SK-N-SH (cell line): ENCODE measurements at regions not wholly inside any gene's neighbourhood (a gene's known extent, or its start where the extent isn't known, plus 50 kb on each side); places are given as distances from the start of the nearest gene placed in this dataset.
"Not testable (repeated sequence)": the region's sequence is repeated elsewhere in the genome, so short reads cannot be mapped to it uniquely, and the experiment has no call there.

Experiments
- CTCF ChIA-PET: fragments of 300-600, 350-600 bp; formaldehyde crosslinking; extraction: SDS; loops from one replicate; lab custom pipeline; 2021; lab: Yijun Ruan, JAX
- POLR2A ChIA-PET: fragments of 350-600 bp; sonication (Branson Sonifier 250); formaldehyde crosslinking; extraction: SDS; loops from one replicate; lab custom pipeline; 2020; ENCODE audit warnings: antibody characterized with exemption, inconsistent platforms; lab: Yijun Ruan, JAX
- DNase-seq: peaks from one replicate; pipeline ENCODE4 v3.0.0; 2012
- H2AFZ ChIP-seq: fragments of 200-600 bp; sonication (generic); 2 replicates; pipeline ENCODE4 v1.8.1; 2016; ENCODE audit warnings: antibody characterized with exemption, mild to moderate bottlenecking, low read depth
- H3F3A ChIP-seq: fragments of 200-600 bp; sonication (generic); replicated peaks from 2 replicates; pipeline ENCODE3; 2016; ENCODE audit warnings: antibody characterized with exemption, mild to moderate bottlenecking; ENCODE audit not compliant: insufficient read depth
- H3K27ac ChIP-seq, 2 experiments: fragments of 200-500 bp in 1 of 2; fragments of 200-600 bp in 1 of 2; sonication (Bioruptor generic) in 1 of 2; sonication (generic), shearing (Covaris generic) in 1 of 2; 2 replicates each; pipeline versions ENCODE4 v1.5.1 to v1.6.1; 2014 to 2016; ENCODE audit warnings: low read depth in 2 of 2, inconsistent platforms in 1 of 2, low read length in 1 of 2, mild to moderate bottlenecking in 1 of 2, mixed read lengths in 1 of 2
- H3K27me3 ChIP-seq: fragments of 200-600 bp; sonication (generic), shearing (Covaris generic); 2 replicates; pipeline ENCODE4 v1.6.1; 2016; ENCODE audit warnings: mixed run types; ENCODE audit not compliant: insufficient read depth
- H3K36me3 ChIP-seq, 2 experiments: fragments of 200-500 bp in 1 of 2; fragments of 200-600 bp in 1 of 2; sonication (Bioruptor generic) in 1 of 2; sonication (generic) in 1 of 2; replicated peaks in 1 of 2; 2 replicates each; pipeline versions ENCODE3 to v1.5.1; 2014 to 2016; ENCODE audit warnings: low read length in 1 of 2, mild to moderate bottlenecking in 1 of 2; ENCODE audit not compliant: insufficient read depth in 2 of 2, control insufficient read depth in 1 of 2
- H3K4me1 ChIP-seq, 2 experiments: fragments of 200-500 bp in 1 of 2; fragments of 200-600 bp in 1 of 2; sonication (Bioruptor generic) in 1 of 2; sonication (generic), shearing (Covaris generic) in 1 of 2; 2 replicates each; pipeline versions ENCODE4 v1.5.1 to v1.6.1; 2014 to 2016; ENCODE audit warnings: low read depth in 1 of 2, low read length in 1 of 2, mixed run types in 1 of 2; ENCODE audit not compliant: insufficient read depth in 2 of 2, control insufficient read depth in 1 of 2
- H3K4me2 ChIP-seq: fragments of 200-600 bp; sonication (generic), shearing (Covaris generic); 2 replicates; pipeline ENCODE4 v1.6.1; 2017; ENCODE audit warnings: mixed run types
- H3K4me3 ChIP-seq, 2 experiments: fragments of 200-500 bp in 1 of 2; fragments of 200-600 bp in 1 of 2; sonication (Bioruptor generic) in 1 of 2; sonication (generic), shearing (Covaris generic) in 1 of 2; 2 replicates each; pipeline versions ENCODE4 v1.5.1 to v1.8.1; 2014 to 2016; ENCODE audit warnings: low read depth in 2 of 2, inconsistent platforms in 1 of 2, low read length in 1 of 2, mild to moderate bottlenecking in 1 of 2, mixed read lengths in 1 of 2, moderate library complexity in 1 of 2
- H3K79me2 ChIP-seq: fragments of 200-600 bp; sonication (generic); 2 replicates; pipeline ENCODE4 v1.8.1; 2017; ENCODE audit warnings: mild to moderate bottlenecking; ENCODE audit not compliant: insufficient read depth
- H3K9ac ChIP-seq: fragments of 200-600 bp; sonication (generic); 2 replicates; pipeline ENCODE4 v1.6.1; 2017; ENCODE audit warnings: mixed run types
- H3K9me2 ChIP-seq: fragments of 200-600 bp; sonication (generic); 2 replicates; pipeline ENCODE4 v1.6.1; 2017; ENCODE audit warnings: mixed run types
- H3K9me3 ChIP-seq: fragments of 200-600 bp; sonication (generic); 2 replicates; pipeline ENCODE4 v1.6.1; 2017; ENCODE audit warnings: mixed run types, mild to moderate bottlenecking, moderate library complexity
- H4K20me1 ChIP-seq: fragments of 200-600 bp; sonication (generic); 2 replicates; pipeline ENCODE4 v1.6.1; 2017; ENCODE audit warnings: mild to moderate bottlenecking, mixed run types; ENCODE audit not compliant: insufficient read depth
- CHD2 ChIP-seq: fragments of 150-350 bp; IDR thresholded peaks from 2 replicates; pipeline ENCODE4 v1.6.1; 2018; ENCODE audit warnings: low read length; ENCODE audit not compliant: partially characterized antibody
- FOSL2 ChIP-seq: IDR thresholded peaks from 2 replicates; pipeline ENCODE4 v1.4.0; 2012; ENCODE audit warnings: low read depth, mild to moderate bottlenecking, moderate library complexity, borderline replicate concordance
- FOXJ3 ChIP-seq: sonication (generic); formaldehyde crosslinking; IDR thresholded peaks from 2 replicates; pipeline ENCODE4 v1.5.1; 2020; ENCODE audit warnings: mild to moderate bottlenecking, missing genetic modification reagents
- GATA2 ChIP-seq: sonication (generic); formaldehyde crosslinking; IDR thresholded peaks from 2 replicates; pipeline ENCODE4 v1.5.0; 2020; ENCODE audit warnings: mild to moderate bottlenecking, missing genetic modification reagents
- IRF3 ChIP-seq: fragments of 150-350 bp; IDR thresholded peaks from 2 replicates; pipeline ENCODE4 v1.6.1; 2016; ENCODE audit warnings: mild to moderate bottlenecking, low read depth, low read length
- JUND ChIP-seq: IDR thresholded peaks from 2 replicates; pipeline ENCODE4 v1.4.0; 2012
- MAX ChIP-seq: IDR thresholded peaks from 2 replicates; pipeline ENCODE4 v1.4.0; 2012; ENCODE audit warnings: low read depth
- NRF1 ChIP-seq: IDR thresholded peaks from 2 replicates; pipeline ENCODE4 v1.6.1; 2012; ENCODE audit warnings: low read depth, mild to moderate bottlenecking, low read length
- RFX5 ChIP-seq: IDR thresholded peaks from 2 replicates; pipeline ENCODE4 v1.6.1; 2012; ENCODE audit warnings: mild to moderate bottlenecking, improper control_type of control experiment, low read length
- USF1 ChIP-seq: IDR thresholded peaks from 2 replicates; pipeline ENCODE4 v1.4.0; 2012; ENCODE audit warnings: low read depth, borderline replicate concordance
- USF2 ChIP-seq: fragments of 150-350 bp; IDR thresholded peaks from 2 replicates; pipeline ENCODE4 v1.6.1; 2017; ENCODE audit warnings: antibody characterized with exemption, low read length, low read depth, borderline replicate concordance
- WGBS: methylation state at CpG from one replicate; pipeline ENCODE4 v1.1.6; 2017; ENCODE audit warnings: low lambda C conversion rate; 5-methylcytosine and 5-hydroxymethylcytosine counted together

GRCh38 chr4:131976133-131977002 is 1172.7 kb upstream of the PCDH10 start:
- H3F3A ChIP-seq, H3K36me3 ChIP-seq, H3K79me2 ChIP-seq, H3K4me3 ChIP-seq, H4K20me1 ChIP-seq, H3K27ac ChIP-seq, POLR2A ChIA-PET, H3K9me2 ChIP-seq, H3K4me2 ChIP-seq, CTCF ChIA-PET, H3K4me1 ChIP-seq, H3K9me3 ChIP-seq, DNase-seq, H2AFZ ChIP-seq, H3K9ac ChIP-seq, H3K27me3 ChIP-seq: not testable (repeated sequence)
- 90% methylated on average over 48 of the region's 71 CpGs for WGBS

- Histone ChIP-seq H3K36me3 (no peaks in the 10 kb centered on the region), H3K4me1 (no peaks in the 10 kb centered on the region), H3K27me3 (no peaks in the 10 kb centered on the region), H3K9me2 (no peaks in the 10 kb centered on the region), H3K79me2 (no peaks in the 10 kb centered on the region), H3K27ac (no peak overlapping the region), H3K9me3 (peaks cover 4% of the 10 kb centered on the region; the same call in 1 of the 2 replicates), H4K20me1 (no peaks in the 10 kb centered on the region), H2AFZ (no peak overlapping the region), H3K9ac (no peak overlapping the region), H3K4me2 (no peak overlapping the region), H3K4me3 (no peak overlapping the region), H3F3A (no peaks in the 10 kb centered on the region)
- CTCF ChIA-PET = no interaction called here
- 75% methylated on average over 12 of the region's 18 CpGs for WGBS
- TF ChIP-seq RFX5 (no peak), FOSL2 (no peak), MAX (no peak), JUND (no peak), USF1 (no peak), FOXJ3 (CRISPR knock-in tag) (no peak), GATA2 (CRISPR knock-in tag) (no peak), CHD2 (no peak), IRF3 (no peak), NRF1 (no peak), USF2 (no peak)
- POLR2A ChIA-PET = no interaction called here
- no peak for DNase-seq
These were observed 1171.0 kb upstream of the PCDH10 start for GRCh38 chr4:131978120-131978519.
